GM23338 (cell line): ENCODE measurements at regions not wholly inside any gene's neighbourhood (a gene's known extent, or its start where the extent isn't known, plus 50 kb on each side); places are given as distances from the start of the nearest gene placed in this dataset.

ENCODE experiments used
- ATAC-seq: fragments of 200-7000 bp; cut with Tn5 transposase; 3 replicates; pipeline ENCODE4 v1.9.1; 2020
- DNase-seq: peaks from one replicate; pipeline ENCODE4 v3.0.0-alpha.2; 2015; ENCODE audit warnings: low spot score
- H2AFZ ChIP-seq: fragments of 200-600 bp; sonication (generic); 2 replicates; pipeline ENCODE4 v1.8.0; 2016; ENCODE audit warnings: antibody characterized with exemption, mild to moderate bottlenecking, moderate library complexity
- H3F3A ChIP-seq: fragments of 200-600 bp; sonication (generic); replicated peaks from 2 replicates; pipeline ENCODE4 v1.8.0; 2017; ENCODE audit warnings: antibody characterized with exemption, mixed run types, low read depth
- H3K27ac ChIP-seq: fragments of 200-600 bp; sonication (generic); 2 replicates; pipeline ENCODE4 v1.6.1; 2016; ENCODE audit warnings: low read depth
- H3K27me3 ChIP-seq: fragments of 200-600 bp; sonication (generic); 2 replicates; pipeline ENCODE4 v1.8.0; 2016; ENCODE audit warnings: mild to moderate bottlenecking, mixed run types, moderate library complexity; ENCODE audit not compliant: insufficient read depth
- H3K36me3 ChIP-seq: fragments of 200-600 bp; sonication (generic); 2 replicates; pipeline ENCODE4 v1.8.0; 2016; ENCODE audit warnings: mild to moderate bottlenecking; ENCODE audit not compliant: insufficient read depth
- H3K4me1 ChIP-seq: fragments of 200-600 bp; sonication (generic); 2 replicates; pipeline ENCODE4 v1.8.0; 2016; ENCODE audit warnings: mild to moderate bottlenecking, moderate library complexity; ENCODE audit not compliant: insufficient read depth
- H3K4me2 ChIP-seq: fragments of 200-600 bp; sonication (generic); 2 replicates; pipeline ENCODE4 v1.7.1; 2017; ENCODE audit warnings: mixed run types
- H3K4me3 ChIP-seq: fragments of 200-600 bp; sonication (generic); 2 replicates; pipeline ENCODE4 v1.6.1; 2016; ENCODE audit warnings: mixed run types
- H3K79me2 ChIP-seq: fragments of 200-600 bp; sonication (generic); replicated peaks from 2 replicates; pipeline ENCODE4 v1.8.0; 2017; ENCODE audit warnings: mild to moderate bottlenecking; ENCODE audit not compliant: insufficient read depth
- H3K9me2 ChIP-seq: fragments of 200-600 bp; sonication (generic); 2 replicates; pipeline ENCODE4 v1.8.0; 2017; ENCODE audit not compliant: insufficient read depth
- H4K20me1 ChIP-seq: fragments of 200-600 bp; sonication (generic); replicated peaks from 2 replicates; pipeline ENCODE4 v1.8.0; 2017; ENCODE audit warnings: mild to moderate bottlenecking; ENCODE audit not compliant: insufficient read depth
- H3K27ac Mint-ChIP-seq: 2 replicates; pipeline ENCODE4 v1.8.0; 2020; ENCODE audit warnings: inconsistent platforms, mild to moderate bottlenecking, moderate library complexity, mixed read lengths
- H3K27me3 Mint-ChIP-seq: 3 replicates; pipeline ENCODE4 v1.8.0; 2022; ENCODE audit warnings: low read depth, mild to moderate bottlenecking, moderate library complexity, mixed read lengths, inconsistent platforms; ENCODE audit not compliant: insufficient read depth, poor library complexity
- H3K36me3 Mint-ChIP-seq: 3 replicates; pipeline ENCODE4 v1.8.0; 2021; ENCODE audit warnings: low read depth, mild to moderate bottlenecking, inconsistent platforms, moderate library complexity, mixed read lengths
- H3K4me1 Mint-ChIP-seq: 3 replicates; pipeline ENCODE4 v1.8.0; 2020; ENCODE audit warnings: mild to moderate bottlenecking, inconsistent platforms, mixed read lengths
- H3K4me3 Mint-ChIP-seq: 3 replicates; pipeline ENCODE4 v1.8.0; 2021; ENCODE audit warnings: moderate library complexity, mild to moderate bottlenecking, inconsistent platforms, mixed read lengths
- H3K9me3 Mint-ChIP-seq: 3 replicates; pipeline ENCODE4 v1.8.0; 2020; ENCODE audit warnings: moderate library complexity, mild to moderate bottlenecking, inconsistent platforms, mixed read lengths
- EZH2 ChIP-seq: fragments of 200-600 bp; sonication (generic); IDR thresholded peaks from one replicate; pipeline ENCODE4 v1.8.0; 2017; ENCODE audit warnings: antibody characterized with exemption, mild to moderate bottlenecking, low read depth; ENCODE audit not compliant: unreplicated experiment
- JUNB ChIP-seq: IDR thresholded peaks from one replicate; pipeline ENCODE4 v1.6.1; 2016; ENCODE audit warnings: antibody characterized with exemption; ENCODE audit not compliant: unreplicated experiment
- ZNF331 ChIP-seq: fragments of 250-450 bp; sonication (Bioruptor Pico); IDR thresholded peaks from 2 replicates; pipeline ENCODE4 v1.5.0; 2020; ENCODE audit warnings: low read depth, mild to moderate bottlenecking, moderate library complexity
- TF ChIP-seq, protein P1 (sequence below): fragments of 250-450 bp; sonication (Bioruptor Pico); IDR thresholded peaks from 2 replicates; pipeline ENCODE4 v1.5.0; 2020; ENCODE audit warnings: mild to moderate bottlenecking, moderate library complexity
- TF ChIP-seq, protein P2 (sequence below), 2 experiments: fragments of 200-600 bp in 1 of 2; sonication (generic) in 1 of 2; conservative IDR thresholded peaks; 2 replicates each; pipeline versions ENCODE4 v1.5.1 to v1.6.1; 2016 to 2017; ENCODE audit warnings: antibody characterized with exemption in 2 of 2, low read depth in 2 of 2, mild to moderate bottlenecking in 2 of 2, moderate library complexity in 1 of 2

DNA sequence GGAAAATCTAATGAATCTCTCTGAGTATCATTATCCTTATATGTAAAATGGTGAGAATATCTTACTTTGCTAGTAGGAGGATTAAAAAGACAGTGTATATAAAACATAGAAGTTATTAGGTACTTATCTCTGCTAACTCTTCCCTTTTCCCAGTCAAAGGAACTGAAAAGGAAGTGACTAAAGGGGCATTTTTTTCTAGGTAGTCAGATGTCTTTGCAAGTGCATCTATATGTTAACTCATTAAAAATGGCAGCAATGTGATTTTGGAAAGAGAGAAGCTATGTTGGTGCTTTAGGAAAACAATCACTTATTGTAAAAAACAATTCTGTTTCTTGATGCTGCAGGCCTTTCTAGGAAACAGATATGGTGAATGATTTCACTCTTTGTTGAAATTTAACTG is 180.9 kb downstream of the SAMD5 start (continued):
- TF ChIP-seq, protein P1, sequence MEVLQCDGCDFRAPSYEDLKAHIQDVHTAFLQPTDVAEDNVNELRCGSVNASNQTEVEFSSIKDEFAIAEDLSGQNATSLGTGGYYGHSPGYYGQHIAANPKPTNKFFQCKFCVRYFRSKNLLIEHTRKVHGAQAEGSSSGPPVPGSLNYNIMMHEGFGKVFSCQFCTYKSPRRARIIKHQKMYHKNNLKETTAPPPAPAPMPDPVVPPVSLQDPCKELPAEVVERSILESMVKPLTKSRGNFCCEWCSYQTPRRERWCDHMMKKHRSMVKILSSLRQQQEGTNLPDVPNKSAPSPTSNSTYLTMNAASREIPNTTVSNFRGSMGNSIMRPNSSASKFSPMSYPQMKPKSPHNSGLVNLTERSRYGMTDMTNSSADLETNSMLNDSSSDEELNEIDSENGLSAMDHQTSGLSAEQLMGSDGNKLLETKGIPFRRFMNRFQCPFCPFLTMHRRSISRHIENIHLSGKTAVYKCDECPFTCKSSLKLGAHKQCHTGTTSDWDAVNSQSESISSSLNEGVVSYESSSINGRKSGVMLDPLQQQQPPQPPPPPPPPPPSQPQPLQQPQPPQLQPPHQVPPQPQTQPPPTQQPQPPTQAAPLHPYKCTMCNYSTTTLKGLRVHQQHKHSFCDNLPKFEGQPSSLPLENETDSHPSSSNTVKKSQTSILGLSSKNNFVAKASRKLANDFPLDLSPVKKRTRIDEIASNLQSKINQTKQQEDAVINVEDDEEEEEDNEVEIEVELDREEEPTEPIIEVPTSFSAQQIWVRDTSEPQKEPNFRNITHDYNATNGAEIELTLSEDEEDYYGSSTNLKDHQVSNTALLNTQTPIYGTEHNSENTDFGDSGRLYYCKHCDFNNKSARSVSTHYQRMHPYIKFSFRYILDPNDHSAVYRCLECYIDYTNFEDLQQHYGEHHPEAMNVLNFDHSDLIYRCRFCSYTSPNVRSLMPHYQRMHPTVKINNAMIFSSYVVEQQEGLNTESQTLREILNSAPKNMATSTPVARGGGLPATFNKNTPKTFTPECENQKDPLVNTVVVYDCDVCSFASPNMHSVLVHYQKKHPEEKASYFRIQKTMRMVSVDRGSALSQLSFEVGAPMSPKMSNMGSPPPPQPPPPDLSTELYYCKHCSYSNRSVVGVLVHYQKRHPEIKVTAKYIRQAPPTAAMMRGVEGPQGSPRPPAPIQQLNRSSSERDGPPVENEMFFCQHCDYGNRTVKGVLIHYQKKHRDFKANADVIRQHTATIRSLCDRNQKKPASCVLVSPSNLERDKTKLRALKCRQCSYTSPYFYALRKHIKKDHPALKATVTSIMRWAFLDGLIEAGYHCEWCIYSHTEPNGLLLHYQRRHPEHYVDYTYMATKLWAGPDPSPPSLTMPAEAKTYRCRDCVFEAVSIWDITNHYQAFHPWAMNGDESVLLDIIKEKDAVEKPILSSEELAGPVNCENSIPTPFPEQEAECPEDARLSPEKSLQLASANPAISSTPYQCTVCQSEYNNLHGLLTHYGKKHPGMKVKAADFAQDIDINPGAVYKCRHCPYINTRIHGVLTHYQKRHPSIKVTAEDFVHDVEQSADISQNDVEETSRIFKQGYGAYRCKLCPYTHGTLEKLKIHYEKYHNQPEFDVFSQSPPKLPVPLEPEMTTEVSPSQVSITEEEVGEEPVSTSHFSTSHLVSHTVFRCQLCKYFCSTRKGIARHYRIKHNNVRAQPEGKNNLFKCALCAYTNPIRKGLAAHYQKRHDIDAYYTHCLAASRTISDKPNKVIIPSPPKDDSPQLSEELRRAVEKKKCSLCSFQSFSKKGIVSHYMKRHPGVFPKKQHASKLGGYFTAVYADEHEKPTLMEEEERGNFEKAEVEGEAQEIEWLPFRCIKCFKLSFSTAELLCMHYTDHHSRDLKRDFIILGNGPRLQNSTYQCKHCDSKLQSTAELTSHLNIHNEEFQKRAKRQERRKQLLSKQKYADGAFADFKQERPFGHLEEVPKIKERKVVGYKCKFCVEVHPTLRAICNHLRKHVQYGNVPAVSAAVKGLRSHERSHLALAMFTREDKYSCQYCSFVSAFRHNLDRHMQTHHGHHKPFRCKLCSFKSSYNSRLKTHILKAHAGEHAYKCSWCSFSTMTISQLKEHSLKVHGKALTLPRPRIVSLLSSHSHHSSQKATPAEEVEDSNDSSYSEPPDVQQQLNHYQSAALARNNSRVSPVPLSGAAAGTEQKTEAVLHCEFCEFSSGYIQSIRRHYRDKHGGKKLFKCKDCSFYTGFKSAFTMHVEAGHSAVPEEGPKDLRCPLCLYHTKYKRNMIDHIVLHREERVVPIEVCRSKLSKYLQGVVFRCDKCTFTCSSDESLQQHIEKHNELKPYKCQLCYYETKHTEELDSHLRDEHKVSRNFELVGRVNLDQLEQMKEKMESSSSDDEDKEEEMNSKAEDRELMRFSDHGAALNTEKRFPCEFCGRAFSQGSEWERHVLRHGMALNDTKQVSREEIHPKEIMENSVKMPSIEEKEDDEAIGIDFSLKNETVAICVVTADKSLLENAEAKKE (CRISPR knock-in tag): no peak
- TF ChIP-seq, protein P2, sequence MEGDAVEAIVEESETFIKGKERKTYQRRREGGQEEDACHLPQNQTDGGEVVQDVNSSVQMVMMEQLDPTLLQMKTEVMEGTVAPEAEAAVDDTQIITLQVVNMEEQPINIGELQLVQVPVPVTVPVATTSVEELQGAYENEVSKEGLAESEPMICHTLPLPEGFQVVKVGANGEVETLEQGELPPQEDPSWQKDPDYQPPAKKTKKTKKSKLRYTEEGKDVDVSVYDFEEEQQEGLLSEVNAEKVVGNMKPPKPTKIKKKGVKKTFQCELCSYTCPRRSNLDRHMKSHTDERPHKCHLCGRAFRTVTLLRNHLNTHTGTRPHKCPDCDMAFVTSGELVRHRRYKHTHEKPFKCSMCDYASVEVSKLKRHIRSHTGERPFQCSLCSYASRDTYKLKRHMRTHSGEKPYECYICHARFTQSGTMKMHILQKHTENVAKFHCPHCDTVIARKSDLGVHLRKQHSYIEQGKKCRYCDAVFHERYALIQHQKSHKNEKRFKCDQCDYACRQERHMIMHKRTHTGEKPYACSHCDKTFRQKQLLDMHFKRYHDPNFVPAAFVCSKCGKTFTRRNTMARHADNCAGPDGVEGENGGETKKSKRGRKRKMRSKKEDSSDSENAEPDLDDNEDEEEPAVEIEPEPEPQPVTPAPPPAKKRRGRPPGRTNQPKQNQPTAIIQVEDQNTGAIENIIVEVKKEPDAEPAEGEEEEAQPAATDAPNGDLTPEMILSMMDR (conservative IDR thresholded peaks at IDR 0.05; ENCODE audit: low read depth in 2 of 2): no peak
- no peak for TF ChIP-seq ZNF331 (CRISPR knock-in tag)
- TF ChIP-seq JUNB: no peak

GRCh38 chr6:147691446-147691845 is 183.0 kb downstream of the SAMD5 start:
- ATAC-seq (no peak), DNase-seq (no peak)
- H3K27me3 Mint-ChIP-seq: no peaks in the 10 kb centered on the region
- Histone ChIP-seq H3K79me2 (no peaks in the 10 kb centered on the region), H3K27ac (no peak overlapping the region), H3F3A (no peaks in the 10 kb centered on the region), H3K27me3 (no peaks in the 10 kb centered on the region), H3K36me3 (no peaks in the 10 kb centered on the region), H3K4me2 (no peak overlapping the region), H3K4me3 (no peak overlapping the region), H2AFZ (no peak overlapping the region), H3K4me1 (no peaks in the 10 kb centered on the region), H4K20me1 (no peaks in the 10 kb centered on the region), H3K9me2 (0 out of 2 replicates have a peak, but pooled peaks cover 4% of the 10 kb centered on the region)
- no peak overlapping the region for H3K27ac Mint-ChIP-seq
- no peak for TF ChIP-seq EZH2
- no peaks in the 10 kb centered on the region for H3K36me3 Mint-ChIP-seq
- H3K4me3 Mint-ChIP-seq: no peak overlapping the region
- H3K4me1 Mint-ChIP-seq: no peaks in the 10 kb centered on the region
- H3K9me3 Mint-ChIP-seq: no peaks in the 10 kb centered on the region; the same call in 2 of the 3 replicates
